HG02759 (cell line): ENCODE measurements at regions not wholly inside any gene's neighbourhood (a gene's known extent, or its start where the extent isn't known, plus 50 kb on each side); places are given as distances from the start of the nearest gene placed in this dataset.

Experiments used
- ATAC-seq: cut with Tn5 transposase; IDR thresholded peaks from one replicate; pipeline ENCODE4 v1.9.1; 2021; ENCODE audit warnings: mild to moderate bottlenecking, moderate library complexity; ENCODE audit not compliant: unreplicated experiment

DNA sequence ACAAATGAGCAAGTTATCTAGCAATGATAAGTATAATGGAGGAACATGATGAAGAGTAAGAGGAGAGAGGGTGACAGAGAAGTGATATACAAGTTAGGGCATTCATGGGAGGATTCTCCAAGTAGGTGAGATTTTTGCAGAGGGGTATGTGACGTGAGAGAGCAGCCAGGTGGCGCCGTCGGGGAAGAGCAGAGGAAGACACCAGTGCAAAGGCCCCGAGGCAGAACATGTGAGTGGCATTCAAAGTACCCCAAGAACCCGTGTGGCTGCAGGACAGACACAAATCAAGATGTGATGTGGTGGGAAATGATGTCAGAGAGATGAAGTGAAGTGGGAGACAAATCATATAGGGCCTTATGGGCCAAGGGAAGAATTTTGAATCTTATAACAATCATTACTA lies 81.8 kb upstream of the GRM7 start:
- no peak for ATAC-seq

DNA sequence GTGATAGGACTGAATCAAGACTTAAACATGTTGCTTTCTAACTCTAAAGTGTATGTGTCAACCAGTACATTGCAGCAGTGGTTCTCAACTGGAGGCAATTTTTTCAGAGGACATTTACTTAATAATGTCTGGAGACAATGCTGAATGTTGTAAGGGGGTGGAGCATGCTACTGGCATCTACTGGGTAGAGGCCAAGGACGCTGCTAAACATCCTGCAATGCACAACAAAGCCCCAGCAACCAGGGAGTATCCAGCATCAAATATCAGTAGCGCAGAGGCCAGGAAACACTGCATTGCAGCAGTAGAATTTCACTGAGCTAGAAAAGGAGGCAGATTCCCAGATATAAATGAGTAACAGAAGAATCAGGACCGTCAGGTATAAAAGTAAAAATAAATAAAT lies 79.8 kb upstream of the GRM7 start:
- ATAC-seq: no peak

DNA sequence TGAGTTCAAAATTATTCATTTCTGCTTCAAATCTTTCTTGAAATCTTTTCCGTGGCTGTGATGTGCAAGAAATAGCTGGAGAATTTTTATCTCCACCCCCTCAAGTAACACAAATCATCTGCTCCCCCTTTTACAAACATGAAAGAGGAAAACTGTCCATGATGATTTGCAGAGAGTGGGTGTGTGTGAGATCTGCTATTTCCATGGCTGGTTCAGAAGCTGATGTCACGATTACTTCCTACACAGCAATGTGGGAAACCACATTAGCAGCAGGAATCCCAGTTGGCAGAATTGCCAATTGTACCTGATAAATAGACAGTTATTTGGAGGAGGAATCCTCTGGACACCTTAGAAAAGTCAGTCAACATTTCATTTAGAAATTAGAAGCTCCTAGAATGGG lies 75.2 kb upstream of the GRM7 start:
- ATAC-seq: no peak

- no peak for ATAC-seq
Measured at GRCh38 chr3:6791161-6791560, 69.8 kb upstream of the GRM7 start.

DNA sequence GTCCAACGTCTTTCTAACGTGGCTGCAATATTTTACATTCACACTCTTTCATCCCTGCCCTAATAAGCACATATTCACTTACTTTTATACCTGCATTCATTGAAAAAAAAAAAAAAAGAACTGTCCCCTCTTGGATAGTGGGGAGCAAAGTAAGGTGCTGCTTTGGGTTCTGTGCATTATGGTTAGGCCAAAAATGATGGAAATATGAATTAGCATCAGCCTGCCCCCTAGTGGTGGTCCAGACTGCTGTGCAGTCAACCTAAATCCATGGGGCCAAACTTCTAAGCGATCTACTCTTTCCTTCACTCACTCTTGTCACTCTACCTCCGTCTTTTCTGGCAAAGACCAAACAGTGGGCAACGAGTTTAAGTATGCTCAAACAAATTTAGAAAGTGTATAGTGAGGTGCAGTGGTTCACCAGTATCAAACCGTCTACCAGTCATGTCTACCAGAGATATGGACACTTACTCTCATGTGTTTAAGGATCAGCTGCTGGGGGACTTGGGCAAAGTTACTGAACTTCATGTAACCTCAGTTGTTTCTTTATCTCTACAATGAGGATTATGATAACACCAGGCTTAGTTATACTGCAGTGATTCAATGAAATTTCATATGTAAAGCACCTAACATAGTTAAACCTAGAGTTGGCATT lies 61.5 kb upstream of the GRM7 start:
- peak; percentile 91 for ATAC-seq

- ATAC-seq: no peak
Measured at GRCh38 chr3:6803619-6804018, 57.3 kb upstream of the GRM7 start.

DNA sequence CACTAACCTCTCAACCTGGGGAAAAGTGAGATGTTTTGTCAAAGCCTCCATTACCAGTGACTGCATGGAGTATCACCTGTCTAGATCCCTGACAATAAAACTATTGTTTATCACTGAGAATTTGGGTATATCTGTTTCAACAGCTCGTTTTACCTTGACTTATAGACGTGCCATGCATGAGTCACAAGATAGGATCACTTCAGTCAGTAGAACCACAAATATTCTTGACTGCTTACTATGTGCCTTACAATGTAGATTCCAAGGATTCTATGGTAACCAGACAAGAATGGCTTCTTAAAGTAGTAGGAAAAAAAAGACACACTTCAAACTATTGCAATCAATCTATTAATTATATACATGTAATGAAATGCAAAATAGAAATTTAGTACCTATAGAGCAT lies 55.7 kb upstream of the GRM7 start:
- ATAC-seq: no peak

DNA sequence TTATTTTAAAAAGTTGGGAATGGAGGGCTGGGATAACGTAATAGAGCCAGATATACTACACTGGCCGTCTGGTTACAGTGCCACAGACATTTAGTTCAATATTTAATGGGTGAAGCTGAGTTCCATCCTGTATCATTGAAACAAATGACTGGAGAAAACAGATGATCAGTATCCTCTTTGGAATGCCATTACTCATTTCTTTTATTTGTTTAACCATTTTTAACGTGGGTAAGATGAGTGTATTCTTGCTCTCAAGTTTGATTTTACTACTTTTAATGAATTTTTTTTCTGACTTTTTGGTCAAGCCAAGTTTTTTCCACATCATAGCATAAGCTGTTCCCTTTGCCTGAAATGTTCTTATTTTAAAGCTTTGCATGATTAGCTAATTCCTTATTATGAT lies 53.9 kb upstream of the GRM7 start:
- no peak for ATAC-seq

- ATAC-seq: no peak
Measured at GRCh38 chr3:6807967-6808588, 52.8 kb upstream of the GRM7 start.

DNA sequence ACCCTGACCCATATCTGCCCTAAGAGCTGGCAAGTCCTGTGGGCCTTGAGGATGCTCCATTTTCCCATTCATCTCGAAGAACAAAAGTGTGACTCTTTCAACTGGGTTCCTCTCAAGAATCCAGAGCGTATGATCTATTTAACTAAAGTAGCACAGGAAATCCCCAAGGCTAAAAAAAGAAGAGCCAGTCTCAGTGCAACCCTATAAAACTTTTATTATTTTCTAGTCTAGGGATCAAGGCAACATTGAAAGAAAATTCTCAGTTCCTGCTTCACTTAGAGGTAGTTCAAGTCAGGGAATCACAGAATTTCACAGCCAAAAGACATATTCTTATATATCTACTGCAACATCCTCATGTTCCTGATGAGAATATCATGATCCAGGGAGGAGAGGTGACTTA lies 51.6 kb upstream of the GRM7 start:
- ATAC-seq: no peak
